ENCODE measurements at regions not wholly inside any gene's neighbourhood (a gene's known extent, or its start where the extent isn't known, plus 50 kb on each side); places are given as distances from the start of the nearest gene placed in this dataset.

DNA sequence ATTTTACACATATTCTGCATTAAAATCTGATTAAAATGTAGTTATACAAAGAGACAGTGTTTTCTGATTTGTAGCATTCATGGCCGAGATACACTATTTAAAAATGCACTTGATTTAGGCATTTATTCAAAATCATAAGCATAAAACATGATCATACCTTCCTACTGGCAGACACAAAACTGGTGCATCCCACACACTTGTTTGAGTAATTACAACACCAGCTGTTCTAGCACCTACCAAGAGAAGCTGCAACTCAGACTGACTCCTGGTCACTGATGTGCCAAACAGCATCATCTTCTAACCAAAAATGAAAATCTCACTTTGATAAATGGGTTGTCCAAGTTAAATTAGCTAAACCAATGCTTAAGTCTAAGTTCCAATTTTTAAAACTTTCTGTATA lies 262.7 kb upstream of the NSMCE3 start:
- TF ChIP-seq TCF4 (CRISPR knock-in tag; IDR thresholded peaks at IDR 0.05; ENCODE audit: borderline replicate concordance) (no peak), ARNTL (CRISPR knock-in tag; IDR thresholded peaks at IDR 0.05; ENCODE audit: borderline replicate concordance, low read depth) (no peak), ZNF565 (CRISPR knock-in tag; conservative IDR thresholded peaks at IDR 0.05; ENCODE audit: low read depth) (no peak), CSDC2 (CRISPR knock-in tag; IDR thresholded peaks at IDR 0.05) (no peak), RARB (CRISPR knock-in tag; IDR thresholded peaks at IDR 0.05) (no peak), CREB5 (CRISPR knock-in tag; IDR thresholded peaks at IDR 0.05; ENCODE audit: low read depth) (no peak), ZNF70 (CRISPR knock-in tag; IDR thresholded peaks at IDR 0.05) (no peak), BACH2 (CRISPR knock-in tag; IDR thresholded peaks at IDR 0.05; ENCODE audit: borderline replicate concordance) (no peak), TOX (CRISPR knock-in tag; IDR thresholded peaks at IDR 0.05; ENCODE audit: borderline replicate concordance) (no peak)
- TF ChIP-seq, protein P1, sequence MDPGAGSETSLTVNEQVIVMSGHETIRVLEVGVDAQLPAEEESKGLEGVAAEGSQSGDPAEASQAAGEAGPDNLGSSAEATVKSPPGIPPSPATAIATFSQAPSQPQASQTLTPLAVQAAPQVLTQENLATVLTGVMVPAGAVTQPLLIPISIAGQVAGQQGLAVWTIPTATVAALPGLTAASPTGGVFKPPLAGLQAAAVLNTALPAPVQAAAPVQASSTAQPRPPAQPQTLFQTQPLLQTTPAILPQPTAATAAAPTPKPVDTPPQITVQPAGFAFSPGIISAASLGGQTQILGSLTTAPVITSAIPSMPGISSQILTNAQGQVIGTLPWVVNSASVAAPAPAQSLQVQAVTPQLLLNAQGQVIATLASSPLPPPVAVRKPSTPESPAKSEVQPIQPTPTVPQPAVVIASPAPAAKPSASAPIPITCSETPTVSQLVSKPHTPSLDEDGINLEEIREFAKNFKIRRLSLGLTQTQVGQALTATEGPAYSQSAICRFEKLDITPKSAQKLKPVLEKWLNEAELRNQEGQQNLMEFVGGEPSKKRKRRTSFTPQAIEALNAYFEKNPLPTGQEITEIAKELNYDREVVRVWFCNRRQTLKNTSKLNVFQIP (CRISPR knock-in tag; IDR thresholded peaks at IDR 0.05; ENCODE audit: borderline replicate concordance, low read depth): no peak

All from SK-N-SH treated with all-trans-retinoic acid at 6 μM for 48 hours (cell line).